Mesendoderm (in vitro differentiated cells): ENCODE measurements at regions not wholly inside any gene's neighbourhood (a gene's known extent, or its start where the extent isn't known, plus 50 kb on each side); places are given as distances from the start of the nearest gene placed in this dataset.

Experiments
- DNase-seq: peaks from one replicate; pipeline ENCODE4 v3.0.0; 2013
- H2AK5ac ChIP-seq: 2 replicates; pipeline ENCODE4 v1.6.1; 2013; ENCODE audit warnings: low read length, inconsistent platforms
- H2BK120ac ChIP-seq: 2 replicates; pipeline ENCODE4 v1.6.1; 2013; ENCODE audit warnings: low read depth, mild to moderate bottlenecking, low read length, moderate library complexity, mixed read lengths
- H2BK15ac ChIP-seq: replicated peaks from 2 replicates; pipeline ENCODE4 v1.6.1; 2013; ENCODE audit warnings: low read depth, mild to moderate bottlenecking, moderate library complexity
- H2BK5ac ChIP-seq: 2 replicates; pipeline ENCODE4 v1.6.1; 2013; ENCODE audit warnings: low read length, inconsistent platforms
- H3K18ac ChIP-seq: 2 replicates; pipeline ENCODE4 v1.6.1; 2013; ENCODE audit warnings: mild to moderate bottlenecking, low read length, mixed read lengths
- H3K23ac ChIP-seq: one replicate; pipeline ENCODE4 v1.6.1; 2013; ENCODE audit warnings: low read length
- H3K27ac ChIP-seq: 2 replicates; pipeline ENCODE4 v1.5.1; 2013; ENCODE audit warnings: low read depth, mild to moderate bottlenecking, inconsistent platforms, low read length, moderate library complexity
- H3K27me3 ChIP-seq: 2 replicates; pipeline ENCODE4 v1.6.1; 2013; ENCODE audit warnings: low read length, control low read depth, mild to moderate bottlenecking, inconsistent platforms; ENCODE audit not compliant: insufficient read depth, poor library complexity
- H3K36me3 ChIP-seq: 2 replicates; pipeline ENCODE4 v1.6.1; 2013; ENCODE audit warnings: low read length, inconsistent platforms; ENCODE audit not compliant: control insufficient read depth, insufficient read depth
- H3K4ac ChIP-seq: one replicate; pipeline ENCODE4 v1.6.1; 2013; ENCODE audit warnings: low read depth, mild to moderate bottlenecking, low read length, moderate library complexity
- H3K4me1 ChIP-seq: 2 replicates; pipeline ENCODE4 v1.6.1; 2013; ENCODE audit warnings: low read depth, low read length, inconsistent platforms; ENCODE audit not compliant: control insufficient read depth
- H3K4me2 ChIP-seq: 2 replicates; pipeline ENCODE4 v1.6.1; 2013; ENCODE audit warnings: low read length
- H3K4me3 ChIP-seq: 2 replicates; pipeline ENCODE4 v1.5.1; 2013; ENCODE audit warnings: mild to moderate bottlenecking, low read length
- H3K56ac ChIP-seq: one replicate; pipeline ENCODE4 v1.6.1; 2013; ENCODE audit warnings: low read length
- H3K79me1 ChIP-seq: 2 replicates; pipeline ENCODE4 v1.6.1; 2013; ENCODE audit warnings: low read length, inconsistent platforms
- H3K79me2 ChIP-seq: 2 replicates; pipeline ENCODE4 v1.6.1; 2013; ENCODE audit warnings: mild to moderate bottlenecking, low read length; ENCODE audit not compliant: control insufficient read depth, insufficient read depth
- H3K9ac ChIP-seq: 2 replicates; pipeline ENCODE4 v1.6.1; 2013; ENCODE audit warnings: low read length, inconsistent platforms
- H4K5ac ChIP-seq: one replicate; pipeline ENCODE4 v1.6.1; 2013; ENCODE audit warnings: low read length
- H4K8ac ChIP-seq: one replicate; pipeline ENCODE4 v1.6.1; 2013; ENCODE audit warnings: low read depth, mild to moderate bottlenecking, control low read depth, low read length, moderate library complexity
- WGBS: extraction: QIAGEN DNeasy Blood & Tissue Kit; methylation state at CpG from one replicate; pipeline ENCODE4 v1.1.7; 2013; ENCODE audit warnings: low lambda C conversion rate, missing lambda C conversion rate; ENCODE audit not compliant: insufficient coverage; ENCODE audit errors: extremely low coverage; 5-methylcytosine and 5-hydroxymethylcytosine counted together

DNA sequence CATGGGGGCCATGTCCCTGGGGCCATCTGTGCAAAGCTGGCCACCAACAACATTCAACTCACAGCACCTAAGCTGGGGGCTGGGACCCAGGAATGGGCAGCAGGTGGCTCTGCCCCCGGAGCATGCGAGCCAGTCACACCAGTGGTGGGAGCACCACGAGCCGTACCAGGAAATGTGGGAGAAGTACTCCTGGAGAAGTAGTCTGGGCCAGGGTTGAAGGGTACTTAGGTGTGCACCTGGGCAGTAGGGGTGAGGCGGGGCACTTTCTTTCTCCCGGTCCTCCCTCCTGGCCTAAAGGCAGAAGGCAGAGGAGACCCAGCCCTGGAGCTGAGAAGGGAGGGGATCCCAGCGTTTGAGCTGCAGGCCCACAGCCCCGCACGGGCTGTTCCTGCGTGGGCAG lies 94.2 kb downstream of the PLXNA1 start:
- no peak for DNase-seq
- Histone ChIP-seq H3K36me3 (no peaks in the 10 kb centered on the region), H3K9ac (no peak overlapping the region), H2AK5ac (no peak overlapping the region), H3K18ac (no peak overlapping the region), H3K27me3 (no peaks in the 10 kb centered on the region), H3K56ac (no peak overlapping the region), H3K4ac (no peak overlapping the region), H2BK5ac (no peak overlapping the region), H2BK120ac (no peak overlapping the region), H4K5ac (no peak overlapping the region), H4K8ac (no peak overlapping the region), H3K4me3 (no peak overlapping the region), H3K79me1 (no peaks in the 10 kb centered on the region), H2BK15ac (no peak overlapping the region), H3K4me2 (no peak overlapping the region), H3K4me1 (no peaks in the 10 kb centered on the region), H3K23ac (no peak overlapping the region), H3K79me2 (no peaks in the 10 kb centered on the region), H3K27ac (no peak overlapping the region)
- no CpG with 5 or more reads among the region's 10 CpGs for WGBS

DNA sequence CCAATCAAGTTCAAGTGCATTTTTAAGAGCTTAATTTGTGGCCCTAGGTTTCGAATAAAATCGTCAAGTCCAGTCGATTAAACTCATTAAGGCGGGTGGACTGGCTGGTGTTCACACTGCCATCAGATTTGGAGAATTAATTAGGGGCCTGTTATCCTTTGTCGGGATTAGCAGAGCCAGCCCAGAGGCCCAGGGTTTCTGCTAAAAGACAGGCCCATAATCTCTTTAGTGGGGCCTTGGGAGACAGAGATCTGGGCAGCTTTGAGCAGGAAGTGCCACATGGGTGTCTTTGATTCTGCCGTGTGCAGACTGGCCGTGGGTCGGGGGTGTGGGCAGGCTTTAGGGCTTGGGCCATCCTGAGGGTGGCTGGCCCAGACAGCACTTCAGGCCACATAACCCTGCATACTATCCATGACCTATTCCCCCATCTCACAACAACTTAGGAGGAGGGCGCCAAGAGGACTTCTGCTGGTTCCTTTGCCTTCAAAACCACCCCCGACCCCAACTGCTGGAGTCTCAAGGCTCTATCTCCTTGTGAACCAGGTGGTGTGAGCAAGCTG lies 94.7 kb downstream of the PLXNA1 start:
- H2BK120ac ChIP-seq, result no peak overlapping the region
- no peak overlapping the region for H2AK5ac ChIP-seq
- H3K79me2 ChIP-seq, result no peaks in the 10 kb centered on the region
- no peak overlapping the region for H3K4ac ChIP-seq
- H4K5ac ChIP-seq, result no peak overlapping the region
- WGBS, result no CpG with 5 or more reads among the region's 10 CpGs
- H3K27me3 ChIP-seq, result no peaks in the 10 kb centered on the region
- H3K4me2 ChIP-seq, result no peak overlapping the region
- no peak overlapping the region for H2BK5ac ChIP-seq
- H3K36me3 ChIP-seq, result no peaks in the 10 kb centered on the region
- no peak overlapping the region for H3K23ac ChIP-seq
- H3K27ac ChIP-seq, result no peak overlapping the region
- H3K4me1 ChIP-seq, result no peaks in the 10 kb centered on the region
- no peak overlapping the region for H3K18ac ChIP-seq
- no peaks in the 10 kb centered on the region for H3K79me1 ChIP-seq
- no peak overlapping the region for H3K9ac ChIP-seq
- no peak overlapping the region for H3K56ac ChIP-seq
- H2BK15ac ChIP-seq, result no peak overlapping the region
- no peak for DNase-seq
- no peak overlapping the region for H4K8ac ChIP-seq
- H3K4me3 ChIP-seq, result no peak overlapping the region

DNA sequence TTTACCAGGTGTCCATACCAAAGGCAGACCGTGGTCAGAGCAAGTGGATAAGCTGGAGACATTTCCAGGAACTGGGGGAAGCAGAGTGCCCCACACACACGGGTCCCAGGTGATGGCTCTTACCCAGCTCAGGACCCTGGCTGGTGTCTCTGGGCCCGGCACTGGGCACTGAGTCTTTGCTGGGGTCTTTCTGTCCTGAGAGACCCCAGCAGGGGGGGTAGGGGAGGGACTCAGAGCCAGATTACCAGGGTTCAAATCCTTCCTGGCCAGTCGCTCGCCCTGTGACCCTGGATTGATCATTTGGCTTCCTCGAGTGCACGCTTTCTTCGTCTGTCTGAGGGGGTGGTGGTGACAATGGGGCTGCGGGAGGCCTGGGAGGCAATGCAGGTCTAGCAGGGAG lies 95.7 kb downstream of the PLXNA1 start:
- no peaks in the 10 kb centered on the region for H3K27me3 ChIP-seq
- H2BK120ac ChIP-seq, result no peak overlapping the region
- H3K4me1 ChIP-seq, result no peaks in the 10 kb centered on the region
- no peak overlapping the region for H3K4me3 ChIP-seq
- no peaks in the 10 kb centered on the region for H3K79me2 ChIP-seq
- no peak for DNase-seq
- no peak overlapping the region for H2AK5ac ChIP-seq
- H3K23ac ChIP-seq, result no peak overlapping the region
- no peak overlapping the region for H3K4me2 ChIP-seq
- H2BK5ac ChIP-seq, result no peak overlapping the region
- H3K27ac ChIP-seq, result no peak overlapping the region
- no peak overlapping the region for H3K4ac ChIP-seq
- no peak overlapping the region for H3K18ac ChIP-seq
- WGBS, result no CpG with 5 or more reads among the region's 9 CpGs
- no peak overlapping the region for H3K56ac ChIP-seq
- H3K36me3 ChIP-seq, result no peaks in the 10 kb centered on the region
- H3K9ac ChIP-seq, result no peak overlapping the region
- no peak overlapping the region for H4K5ac ChIP-seq
- no peak overlapping the region for H2BK15ac ChIP-seq
- no peak overlapping the region for H4K8ac ChIP-seq
- H3K79me1 ChIP-seq, result no peaks in the 10 kb centered on the region

DNA sequence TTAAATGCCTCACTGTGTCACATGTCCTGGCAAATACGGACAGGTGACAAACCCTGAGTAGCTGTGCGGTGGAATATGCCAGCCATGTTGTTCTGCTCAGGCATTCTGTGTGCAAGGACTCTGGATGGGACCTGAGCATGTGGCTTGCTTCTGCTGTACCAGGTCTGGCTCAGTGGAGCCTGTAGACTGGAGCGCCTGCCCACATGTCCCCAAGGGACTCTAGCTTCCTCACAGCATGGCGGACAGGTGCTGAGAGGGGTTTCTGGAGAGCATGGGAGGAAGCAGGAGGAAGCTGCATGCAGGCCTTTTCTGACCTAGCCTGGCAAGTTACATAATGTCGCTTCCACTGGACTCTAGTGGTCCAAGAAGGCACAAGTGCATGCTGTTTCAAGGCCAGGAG lies 96.3 kb downstream of the PLXNA1 start:
- WGBS, result no CpG with 5 or more reads among the region's 5 CpGs
- H3K36me3 ChIP-seq, result no peaks in the 10 kb centered on the region
- H4K8ac ChIP-seq, result no peak overlapping the region
- no peak for DNase-seq
- no peak overlapping the region for H3K4me2 ChIP-seq
- no peak overlapping the region for H2BK15ac ChIP-seq
- H3K79me1 ChIP-seq, result no peaks in the 10 kb centered on the region
- H3K4me3 ChIP-seq, result no peak overlapping the region
- H3K56ac ChIP-seq, result no peak overlapping the region
- H3K27me3 ChIP-seq, result no peaks in the 10 kb centered on the region
- H2BK5ac ChIP-seq, result no peak overlapping the region
- no peak overlapping the region for H2BK120ac ChIP-seq
- H2AK5ac ChIP-seq, result no peak overlapping the region
- no peak overlapping the region for H3K27ac ChIP-seq
- H4K5ac ChIP-seq, result no peak overlapping the region
- no peak overlapping the region for H3K18ac ChIP-seq
- no peak overlapping the region for H3K9ac ChIP-seq
- H3K4me1 ChIP-seq, result no peaks in the 10 kb centered on the region
- H3K4ac ChIP-seq, result no peak overlapping the region
- no peaks in the 10 kb centered on the region for H3K79me2 ChIP-seq
- no peak overlapping the region for H3K23ac ChIP-seq

DNA sequence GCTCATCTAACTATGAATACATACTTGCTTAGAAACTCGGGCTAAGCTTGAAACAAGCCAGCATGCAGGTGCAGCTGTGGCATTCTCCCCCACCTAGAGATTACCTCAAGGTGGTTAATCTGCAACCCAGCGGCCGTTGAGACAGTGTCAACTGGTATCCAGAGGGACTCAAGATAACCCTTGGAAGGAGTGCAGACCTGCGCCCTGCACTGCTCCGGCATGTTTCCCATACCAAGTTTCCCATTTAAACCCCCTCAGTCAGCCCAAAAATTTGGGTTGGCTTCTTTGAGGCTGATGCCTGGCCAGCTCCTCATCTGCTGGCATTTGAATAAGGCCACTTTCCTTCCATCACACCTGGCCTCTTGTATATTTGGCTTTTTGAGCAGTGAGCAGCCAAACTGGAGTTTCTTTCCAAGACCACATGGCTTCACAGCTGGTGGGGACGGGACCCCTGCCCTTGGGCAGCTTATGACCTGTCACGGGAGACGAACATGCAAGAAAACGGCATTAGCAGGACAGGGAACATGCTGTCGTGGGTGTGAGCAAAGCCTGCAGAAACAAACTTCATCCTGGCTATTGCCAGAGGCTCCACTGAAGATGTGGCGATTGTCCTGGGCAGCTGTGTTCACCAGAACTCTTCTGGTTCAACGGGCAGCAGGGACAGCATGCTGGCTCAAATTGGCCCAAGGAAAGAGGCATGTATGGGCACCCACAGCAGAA lies 98.2 kb downstream of the PLXNA1 start:
- H2BK5ac ChIP-seq, result no peak overlapping the region
- H3K4me2 ChIP-seq, result no peak overlapping the region
- no peaks in the 10 kb centered on the region for H3K4me1 ChIP-seq
- no peak overlapping the region for H3K23ac ChIP-seq
- no peak overlapping the region for H3K9ac ChIP-seq
- no peaks in the 10 kb centered on the region for H3K36me3 ChIP-seq
- H4K8ac ChIP-seq, result no peak overlapping the region
- no peak overlapping the region for H3K27ac ChIP-seq
- H3K79me1 ChIP-seq, result no peaks in the 10 kb centered on the region
- H4K5ac ChIP-seq, result no peak overlapping the region
- no peak for DNase-seq
- no peak overlapping the region for H3K56ac ChIP-seq
- H3K27me3 ChIP-seq, result no peaks in the 10 kb centered on the region
- no CpG with 5 or more reads among the region's 12 CpGs for WGBS
- H2AK5ac ChIP-seq, result no peak overlapping the region
- no peak overlapping the region for H2BK15ac ChIP-seq
- H2BK120ac ChIP-seq, result no peak overlapping the region
- H3K4me3 ChIP-seq, result no peak overlapping the region
- H3K18ac ChIP-seq, result no peak overlapping the region
- no peak overlapping the region for H3K4ac ChIP-seq
- no peaks in the 10 kb centered on the region for H3K79me2 ChIP-seq

DNA sequence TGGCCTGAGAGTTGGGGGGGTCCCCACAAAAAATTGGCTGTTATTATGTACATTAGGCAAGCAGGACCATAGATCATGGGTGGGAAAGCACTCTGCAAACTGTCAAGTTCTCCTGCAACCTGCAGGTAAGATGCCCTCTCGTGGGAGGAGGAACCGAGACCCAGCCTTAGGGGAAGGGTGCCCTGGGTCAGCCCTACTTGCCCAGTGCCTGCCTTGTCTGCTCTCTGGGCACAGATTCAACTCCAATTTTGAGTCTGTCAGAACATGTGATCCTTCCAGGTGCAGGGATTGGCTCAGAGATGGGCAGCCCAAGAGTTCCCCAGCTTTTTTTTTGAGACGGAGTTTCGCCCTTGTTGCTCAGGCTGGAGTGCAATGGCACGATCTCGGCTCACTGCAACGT lies 99.2 kb downstream of the PLXNA1 start:
- no peak overlapping the region for H3K56ac ChIP-seq
- no peak overlapping the region for H3K9ac ChIP-seq
- H3K4me2 ChIP-seq, result no peak overlapping the region
- H3K18ac ChIP-seq, result no peak overlapping the region
- no peak overlapping the region for H4K5ac ChIP-seq
- no peak for DNase-seq
- no peak overlapping the region for H3K4me3 ChIP-seq
- no peak overlapping the region for H3K4ac ChIP-seq
- no peak overlapping the region for H2BK120ac ChIP-seq
- H2AK5ac ChIP-seq, result no peak overlapping the region
- H3K23ac ChIP-seq, result no peak overlapping the region
- no peaks in the 10 kb centered on the region for H3K36me3 ChIP-seq
- H3K4me1 ChIP-seq, result no peaks in the 10 kb centered on the region
- no peaks in the 10 kb centered on the region for H3K79me2 ChIP-seq
- WGBS, result no CpG with 5 or more reads among the region's 7 CpGs
- H3K27ac ChIP-seq, result no peak overlapping the region
- no peaks in the 10 kb centered on the region for H3K79me1 ChIP-seq
- no peak overlapping the region for H4K8ac ChIP-seq
- H2BK15ac ChIP-seq, result no peak overlapping the region
- H2BK5ac ChIP-seq, result no peak overlapping the region
- H3K27me3 ChIP-seq, result no peaks in the 10 kb centered on the region
